ENCODE measurements at regions not wholly inside any gene's neighbourhood (a gene's known extent, or its start where the extent isn't known, plus 50 kb on each side); places are given as distances from the start of the nearest gene placed in this dataset.

GRCh38 chr3:67290438-67290837 is 292.3 kb downstream of the KBTBD8 start:
- DNase-seq: no peak

GRCh38 chr3:67291287-67292252 is 293.5 kb downstream of the KBTBD8 start:
- no peak for DNase-seq

- no peak for DNase-seq
Measured at GRCh38 chr3:67292356-67293121, 294.4 kb downstream of the KBTBD8 start.

GRCh38 chr3:67294341-67294740 is 296.2 kb downstream of the KBTBD8 start:
- no peak for DNase-seq

- no peak for DNase-seq
Measured at GRCh38 chr3:67296039-67296892, 298.2 kb downstream of the KBTBD8 start.

GRCh38 chr3:67297715-67298475 is 299.8 kb downstream of the KBTBD8 start:
- no peak for DNase-seq

GRCh38 chr3:67301556-67301955 is 303.4 kb downstream of the KBTBD8 start:
- no peak for DNase-seq

GRCh38 chr3:67302489-67302888 is 304.4 kb downstream of the KBTBD8 start:
- DNase-seq: no peak

GRCh38 chr3:67305160-67305559 is 307.1 kb downstream of the KBTBD8 start:
- no peak for DNase-seq

- DNase-seq: no peak
Measured at GRCh38 chr3:67305922-67306321, 307.8 kb downstream of the KBTBD8 start.

GRCh38 chr3:67311440-67311839 is 313.3 kb downstream of the KBTBD8 start:
- no peak for DNase-seq

- no peak for DNase-seq
Measured at GRCh38 chr3:67312155-67312554, 314.0 kb downstream of the KBTBD8 start.

- DNase-seq: no peak
Measured at GRCh38 chr3:67318162-67318561, 320.1 kb downstream of the KBTBD8 start.

GRCh38 chr3:67324554-67324953 is 326.4 kb downstream of the KBTBD8 start:
- DNase-seq: no peak

All from stimulated activated CD4-positive, alpha-beta T cell treated with anti-CD3 and anti-CD28 coated beads, Interleukin-12 subunit alpha, Interleukin-12 subunit beta, amount 100 ng/mL, for 4 hours (primary cell).